ENCODE measurements at regions not wholly inside any gene's neighbourhood (a gene's known extent, or its start where the extent isn't known, plus 50 kb on each side); places are given as distances from the start of the nearest gene placed in this dataset.
"Not testable (repeated sequence)": the region's sequence is repeated elsewhere in the genome, so short reads cannot be mapped to it uniquely, and the experiment has no call there.

DNA sequence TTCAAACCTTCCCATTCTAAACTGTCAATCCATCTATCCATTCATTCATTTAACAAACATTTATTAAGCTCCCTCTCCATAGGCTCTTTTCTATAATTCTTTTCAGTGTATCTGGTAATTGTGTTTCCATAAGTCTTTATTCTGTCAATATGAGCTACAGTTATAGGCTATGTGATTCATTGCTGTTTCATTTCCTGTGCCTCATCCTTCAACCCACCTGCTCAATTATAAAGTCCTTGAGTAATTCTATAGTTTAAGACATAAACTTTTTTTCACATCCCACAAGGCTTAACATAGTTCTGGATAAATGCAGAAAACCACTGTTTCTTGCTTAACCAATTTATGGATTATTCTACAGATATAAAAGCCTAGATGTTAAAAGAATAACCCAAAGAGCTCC is 84.2 kb upstream of the PIK3C3 start:
- Histone ChIP-seq H3K36me3 (no peaks in the 10 kb centered on the region), H3K9me3 (no peaks in the 10 kb centered on the region), H3K4me3 (no peak overlapping the region), H3K27me3 (no peaks in the 10 kb centered on the region), H3K4me1 (no peaks in the 10 kb centered on the region), H3K27ac (no peak overlapping the region)
- TF ChIP-seq EP300 (IDR thresholded peaks at IDR 0.05) (no peak), POLR2AphosphoS5 (IDR thresholded peaks at IDR 0.05) (no peak), POLR2A (IDR thresholded peaks at IDR 0.05) (no peak)
- TF ChIP-seq, protein P1, sequence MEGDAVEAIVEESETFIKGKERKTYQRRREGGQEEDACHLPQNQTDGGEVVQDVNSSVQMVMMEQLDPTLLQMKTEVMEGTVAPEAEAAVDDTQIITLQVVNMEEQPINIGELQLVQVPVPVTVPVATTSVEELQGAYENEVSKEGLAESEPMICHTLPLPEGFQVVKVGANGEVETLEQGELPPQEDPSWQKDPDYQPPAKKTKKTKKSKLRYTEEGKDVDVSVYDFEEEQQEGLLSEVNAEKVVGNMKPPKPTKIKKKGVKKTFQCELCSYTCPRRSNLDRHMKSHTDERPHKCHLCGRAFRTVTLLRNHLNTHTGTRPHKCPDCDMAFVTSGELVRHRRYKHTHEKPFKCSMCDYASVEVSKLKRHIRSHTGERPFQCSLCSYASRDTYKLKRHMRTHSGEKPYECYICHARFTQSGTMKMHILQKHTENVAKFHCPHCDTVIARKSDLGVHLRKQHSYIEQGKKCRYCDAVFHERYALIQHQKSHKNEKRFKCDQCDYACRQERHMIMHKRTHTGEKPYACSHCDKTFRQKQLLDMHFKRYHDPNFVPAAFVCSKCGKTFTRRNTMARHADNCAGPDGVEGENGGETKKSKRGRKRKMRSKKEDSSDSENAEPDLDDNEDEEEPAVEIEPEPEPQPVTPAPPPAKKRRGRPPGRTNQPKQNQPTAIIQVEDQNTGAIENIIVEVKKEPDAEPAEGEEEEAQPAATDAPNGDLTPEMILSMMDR (IDR thresholded peaks at IDR 0.05): no peak
- ATAC-seq (ENCODE audit: low FRiP score in 2 of 2): no peak
- no peak for DNase-seq

DNA sequence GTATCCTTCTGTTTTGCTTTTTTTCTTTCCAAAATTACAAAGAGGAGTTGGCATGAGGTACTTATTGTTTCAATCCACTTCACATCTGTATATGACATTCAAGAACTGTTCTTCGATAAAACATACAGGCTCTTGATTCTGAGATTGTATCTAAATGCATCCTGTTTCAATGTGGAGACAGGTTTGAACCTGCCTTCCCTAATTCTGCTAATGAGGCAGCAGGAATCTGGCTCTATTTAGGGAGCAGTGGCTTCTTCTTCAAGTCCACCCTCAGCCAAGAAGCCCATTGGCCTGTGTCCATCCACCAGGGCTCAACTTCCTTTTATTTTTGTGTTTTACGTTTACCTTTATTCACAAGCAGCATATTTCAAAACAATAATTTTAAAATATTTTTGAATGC is 84.8 kb upstream of the PIK3C3 start:
- ATAC-seq (ENCODE audit: low FRiP score in 2 of 2) (no peak), DNase-seq (no peak)
- TF ChIP-seq POLR2A (IDR thresholded peaks at IDR 0.05) (no peak), EP300 (IDR thresholded peaks at IDR 0.05) (no peak), POLR2AphosphoS5 (IDR thresholded peaks at IDR 0.05) (no peak)
- TF ChIP-seq, protein P1 (IDR thresholded peaks at IDR 0.05): no peak
- Histone ChIP-seq H3K4me3 (no peak overlapping the region), H3K36me3 (no peaks in the 10 kb centered on the region), H3K9me3 (no peaks in the 10 kb centered on the region), H3K4me1 (no peaks in the 10 kb centered on the region), H3K27me3 (no peaks in the 10 kb centered on the region), H3K27ac (no peak overlapping the region)
- WGBS, 2 donors: 81 to 87% methylated on average over 2 of the region's 2 CpGs

DNA sequence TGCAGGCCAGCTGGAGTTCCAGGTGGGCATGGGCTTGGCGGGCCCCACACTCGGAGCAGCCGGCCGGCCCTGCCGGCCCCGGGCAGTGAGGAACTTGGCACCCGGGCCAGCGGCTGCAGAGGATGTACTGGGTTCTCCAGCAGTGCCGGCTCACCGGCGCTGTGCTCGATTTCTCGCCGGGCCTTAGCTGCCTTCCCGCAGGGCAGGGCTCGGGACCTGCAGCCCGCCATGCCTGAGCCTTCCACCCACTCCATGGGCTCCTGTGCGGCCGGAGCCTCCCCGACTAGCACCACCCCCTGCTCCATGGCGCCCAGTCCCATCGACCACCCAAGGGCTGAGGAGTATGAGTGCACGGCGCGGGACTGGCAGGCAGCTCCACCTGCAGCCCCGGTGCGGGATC is 89.2 kb upstream of the PIK3C3 start:
- H3K27me3 ChIP-seq; H3K27ac ChIP-seq; H3K36me3 ChIP-seq; H3K4me1 ChIP-seq; ATAC-seq (ENCODE audit: low FRiP score in 2 of 2); H3K4me3 ChIP-seq; H3K9me3 ChIP-seq: not testable (repeated sequence)
- WGBS, 2 donors: 96% methylated on average over 19 of the region's 27 CpGs; no CpG with 5 or more reads in 1 of the 2 donors
- DNase-seq: peak in 1 of 2 donors; percentile 75

DNA sequence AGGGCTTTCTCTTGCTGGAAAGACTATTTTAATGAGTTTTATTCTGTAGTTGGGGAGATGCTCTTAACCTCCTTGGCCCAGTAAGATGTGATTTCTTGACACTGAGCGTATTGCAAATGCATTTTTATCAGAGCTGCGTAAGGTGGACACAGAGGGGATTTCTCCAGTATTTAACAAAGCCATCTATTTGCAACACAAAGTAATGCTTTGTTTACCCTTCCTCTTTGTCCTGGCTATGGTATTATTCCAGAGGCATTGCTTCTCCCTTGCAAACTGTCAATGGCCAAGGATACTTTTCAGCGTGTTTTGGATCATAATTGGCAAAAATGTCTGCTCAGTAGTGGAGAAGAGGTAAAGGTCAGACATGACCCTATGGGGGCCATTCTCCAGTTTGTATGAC is 90.8 kb upstream of the PIK3C3 start:
- no peaks in the 10 kb centered on the region for H3K9me3 ChIP-seq
- no peaks in the 10 kb centered on the region for H3K4me1 ChIP-seq
- DNase-seq (no peak), ATAC-seq (ENCODE audit: low FRiP score in 2 of 2) (no peak)
- no peaks in the 10 kb centered on the region for H3K27me3 ChIP-seq
- H3K36me3 ChIP-seq: no peaks in the 10 kb centered on the region
- TF ChIP-seq, protein P1 (IDR thresholded peaks at IDR 0.05): no peak
- TF ChIP-seq EP300 (IDR thresholded peaks at IDR 0.05) (no peak), POLR2AphosphoS5 (IDR thresholded peaks at IDR 0.05) (no peak), POLR2A (IDR thresholded peaks at IDR 0.05) (no peak)
- H3K4me3 ChIP-seq: no peak overlapping the region
- WGBS, 2 donors: 82 to 91% methylated on average over 3 of the region's 3 CpGs
- H3K27ac ChIP-seq: no peak overlapping the region

DNA sequence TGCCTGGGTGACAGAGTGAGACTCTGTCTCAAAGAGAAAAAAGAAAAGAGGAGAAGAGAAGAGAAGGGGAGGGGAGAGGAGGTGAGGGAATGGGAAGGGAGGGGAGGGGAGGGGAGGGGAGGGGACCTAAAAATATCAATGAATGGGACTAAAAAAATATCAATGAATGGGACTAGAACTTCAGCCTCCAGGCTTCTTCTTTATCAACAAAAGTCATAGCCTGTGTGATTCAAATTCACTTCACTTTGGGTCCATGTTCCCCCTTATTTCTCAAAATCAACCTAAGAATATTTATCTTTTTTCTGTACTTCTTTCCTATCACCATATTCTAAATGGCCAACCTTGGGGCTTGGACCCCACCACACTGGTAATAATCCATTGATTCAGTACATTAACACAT is 92.1 kb upstream of the PIK3C3 start:
- Histone ChIP-seq H3K27ac (no peak overlapping the region), H3K27me3 (no peaks in the 10 kb centered on the region), H3K36me3 (no peaks in the 10 kb centered on the region), H3K4me3 (no peak overlapping the region), H3K9me3 (no peaks in the 10 kb centered on the region), H3K4me1 (no peaks in the 10 kb centered on the region)
- ATAC-seq (ENCODE audit: low FRiP score in 2 of 2) (no peak), DNase-seq (no peak)
- TF ChIP-seq EP300 (IDR thresholded peaks at IDR 0.05) (no peak), POLR2AphosphoS5 (IDR thresholded peaks at IDR 0.05) (no peak), POLR2A (IDR thresholded peaks at IDR 0.05) (no peak)
- TF ChIP-seq, protein P1 (IDR thresholded peaks at IDR 0.05): no peak
